ENCODE measurements at regions not wholly inside any gene's neighbourhood (a gene's known extent, or its start where the extent isn't known, plus 50 kb on each side); places are given as distances from the start of the nearest gene placed in this dataset.

DNA sequence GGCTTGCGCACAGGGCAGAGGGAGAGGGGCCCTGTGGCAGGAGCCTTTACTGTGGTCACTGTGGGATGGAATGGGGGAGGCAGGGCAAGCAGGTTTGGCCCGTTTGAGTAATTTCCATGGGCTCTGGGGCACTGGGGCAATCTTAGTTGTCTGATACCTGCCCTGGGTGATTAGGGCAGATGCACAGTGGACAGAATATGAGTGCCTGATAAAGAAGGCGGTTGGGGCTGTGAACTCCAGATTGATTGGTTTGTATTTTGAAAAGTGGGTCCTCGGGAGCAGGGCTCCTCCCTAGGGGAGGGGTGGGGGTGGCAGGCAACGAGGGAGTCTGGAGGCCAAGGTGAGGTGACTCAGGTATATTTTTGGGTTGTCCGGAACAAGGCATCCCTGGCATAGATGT lies 247.5 kb downstream of the NSG2 start:
- no peak for DNase-seq

DNA sequence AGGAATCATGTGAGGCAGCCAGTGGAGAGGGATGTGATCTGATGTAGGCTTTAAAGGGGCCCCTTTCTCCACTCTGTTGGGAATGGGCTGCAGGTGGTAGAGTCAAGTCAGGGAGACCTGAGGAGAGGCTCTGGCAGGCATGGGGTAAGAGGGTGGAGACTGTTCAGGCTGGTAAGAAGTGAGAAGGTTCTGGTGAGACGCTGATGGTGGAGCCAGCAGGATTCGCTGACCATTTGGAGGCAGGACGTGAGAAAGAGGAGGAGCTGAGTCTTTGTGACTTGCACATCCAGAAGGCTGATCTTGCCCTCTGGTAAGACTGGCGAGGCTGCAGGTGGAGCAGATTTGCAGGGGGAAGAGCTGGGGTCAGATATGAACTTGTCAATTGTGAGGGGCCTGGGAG lies 248.0 kb downstream of the NSG2 start:
- DNase-seq, result no peak

DNA sequence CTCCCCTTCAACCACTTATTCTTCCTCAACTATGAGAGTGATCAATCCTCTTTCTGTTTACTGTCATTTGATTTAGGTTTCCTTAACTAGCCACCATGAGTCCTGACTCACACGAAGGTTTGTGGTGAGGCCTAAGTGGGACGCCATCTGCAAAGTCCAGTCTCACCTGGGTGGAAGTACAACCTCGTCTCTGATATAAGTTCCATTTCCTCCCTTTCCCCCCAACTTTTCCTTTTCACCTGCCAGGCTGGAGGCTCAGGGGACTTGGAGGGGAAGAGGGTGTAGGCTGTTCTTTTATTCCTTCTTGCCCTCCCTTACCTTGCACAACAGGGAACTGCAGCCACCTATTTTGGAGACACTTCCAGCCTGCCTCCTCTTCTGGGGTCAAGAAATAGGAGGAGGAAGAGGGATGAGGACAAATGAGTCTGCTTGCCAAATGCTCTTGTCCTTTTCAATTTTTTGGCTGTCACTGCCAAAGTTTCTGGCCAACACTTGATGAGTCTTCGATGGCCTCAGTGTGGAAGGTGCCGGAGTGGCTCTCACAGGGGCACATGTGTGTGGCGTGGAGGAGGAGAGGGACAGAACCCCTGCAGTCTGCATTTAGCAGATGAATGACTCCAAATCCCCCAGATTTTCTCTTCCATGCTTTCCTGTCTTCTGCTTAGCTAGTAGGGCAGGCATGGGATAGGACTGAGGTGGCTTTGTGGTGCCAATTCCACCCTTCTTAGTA lies 249.6 kb downstream of the NSG2 start:
- no peak for DNase-seq

DNA sequence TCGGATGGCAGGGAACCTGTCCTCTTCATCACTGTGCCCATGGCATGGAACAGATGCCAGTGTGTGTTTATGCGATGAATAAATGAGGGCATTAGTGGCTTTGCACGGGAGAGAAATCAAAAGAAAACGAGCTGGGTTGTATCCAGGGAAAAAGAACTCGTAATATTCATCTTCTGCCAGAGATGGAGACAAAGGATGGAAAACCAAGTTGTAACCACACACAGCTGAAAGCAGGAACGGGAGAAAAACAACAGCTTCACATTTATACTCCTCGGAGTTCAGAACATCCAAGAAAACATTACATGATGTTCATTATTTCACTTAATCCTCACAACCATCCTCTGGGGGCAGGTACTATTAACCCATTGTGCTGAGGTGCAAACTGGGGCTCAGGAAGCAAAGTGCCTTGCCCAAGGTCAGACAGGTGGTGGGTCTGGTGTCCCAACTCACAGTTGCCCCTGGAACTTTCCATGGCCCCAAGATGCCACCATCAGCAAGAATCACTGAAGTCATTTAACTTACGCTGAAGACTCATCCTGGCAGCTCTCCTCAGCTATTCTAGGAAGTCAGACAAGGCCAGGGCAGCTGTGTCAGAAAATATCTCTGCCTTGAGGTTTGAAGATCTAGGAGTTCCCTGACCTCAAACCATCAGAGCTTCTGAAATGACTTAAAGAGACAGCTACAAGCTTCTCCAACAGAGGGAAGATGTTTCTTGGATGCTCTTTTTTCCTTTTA lies 250.4 kb downstream of the NSG2 start:
- no peak for DNase-seq

DNA sequence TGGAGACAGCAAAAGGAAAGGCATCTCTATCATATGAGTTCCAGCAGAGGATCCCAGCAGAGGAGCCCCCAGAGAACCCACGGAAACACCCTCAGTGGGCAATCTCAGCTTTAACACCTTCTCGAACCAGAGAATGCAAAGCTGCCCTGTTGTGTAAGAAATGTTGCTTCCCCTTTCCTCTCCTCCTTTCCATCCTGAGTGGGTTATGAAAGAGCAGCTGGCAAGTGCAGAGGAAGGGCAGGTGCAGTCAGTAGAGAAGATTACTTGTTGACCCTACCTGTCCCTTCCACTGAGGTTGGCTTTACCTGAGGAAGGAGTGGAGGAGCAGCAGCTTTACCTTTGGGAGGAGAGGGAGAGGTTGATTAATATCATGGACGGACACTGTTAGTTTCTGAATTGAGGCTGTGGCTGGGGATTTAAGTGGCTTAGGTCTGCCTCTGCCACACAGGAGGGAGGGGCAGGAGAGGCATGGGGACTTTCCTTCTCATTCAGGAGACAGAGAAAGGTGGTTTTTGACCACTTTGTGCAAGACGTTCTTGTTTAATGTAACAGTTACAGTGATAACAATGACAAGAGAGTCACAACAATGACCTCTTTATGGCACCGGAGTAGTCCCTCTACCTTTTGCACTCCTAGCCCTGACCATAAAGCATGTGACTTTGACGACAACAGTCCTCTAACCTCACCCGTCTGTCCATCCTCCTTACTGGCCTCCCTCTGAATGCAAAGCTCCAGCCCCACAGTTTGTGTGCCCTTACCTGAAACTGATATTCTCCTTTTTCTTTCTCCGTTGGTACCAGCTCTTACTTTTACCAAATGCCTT lies 254.8 kb downstream of the NSG2 start:
- DNase-seq, result no peak

DNA sequence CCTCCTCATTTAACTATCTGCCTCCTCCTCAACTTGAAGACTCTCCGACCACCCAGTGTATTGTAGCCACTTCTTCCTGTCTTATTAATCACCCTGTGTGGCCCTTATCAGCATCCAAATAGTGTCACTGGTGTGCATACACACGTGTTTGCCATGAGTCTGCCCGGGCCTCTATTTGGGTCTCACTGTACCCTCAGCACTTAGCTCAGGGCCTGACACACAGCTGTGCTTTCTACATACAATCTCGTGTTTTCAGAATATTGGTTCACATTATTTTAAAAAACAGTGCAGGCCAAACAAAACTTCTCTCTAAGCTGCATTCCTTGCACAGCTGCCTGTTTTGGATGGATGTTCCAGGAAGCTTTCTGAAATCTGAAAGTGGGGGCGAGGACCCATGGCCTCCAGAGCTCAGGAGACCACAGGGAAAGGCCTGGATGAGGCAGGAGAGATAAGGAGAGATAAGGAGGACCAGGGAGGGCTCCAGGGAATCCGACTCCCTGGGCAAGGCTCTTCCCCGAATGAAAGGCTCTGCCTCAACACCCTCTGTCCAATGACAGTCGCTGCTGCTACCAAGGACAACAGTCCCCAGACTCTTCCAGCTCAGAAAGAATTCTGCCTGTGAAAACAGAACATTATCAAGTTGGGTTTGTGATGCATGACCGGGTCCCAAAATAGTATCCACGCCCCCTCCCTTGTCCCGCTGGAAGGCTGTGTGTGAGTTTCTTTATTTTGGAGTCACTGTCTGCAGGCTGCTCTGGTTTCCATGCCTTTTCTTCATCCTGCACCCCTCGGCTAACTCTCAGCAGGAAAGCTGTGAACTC lies 255.6 kb downstream of the NSG2 start:
- no peak for DNase-seq

DNA sequence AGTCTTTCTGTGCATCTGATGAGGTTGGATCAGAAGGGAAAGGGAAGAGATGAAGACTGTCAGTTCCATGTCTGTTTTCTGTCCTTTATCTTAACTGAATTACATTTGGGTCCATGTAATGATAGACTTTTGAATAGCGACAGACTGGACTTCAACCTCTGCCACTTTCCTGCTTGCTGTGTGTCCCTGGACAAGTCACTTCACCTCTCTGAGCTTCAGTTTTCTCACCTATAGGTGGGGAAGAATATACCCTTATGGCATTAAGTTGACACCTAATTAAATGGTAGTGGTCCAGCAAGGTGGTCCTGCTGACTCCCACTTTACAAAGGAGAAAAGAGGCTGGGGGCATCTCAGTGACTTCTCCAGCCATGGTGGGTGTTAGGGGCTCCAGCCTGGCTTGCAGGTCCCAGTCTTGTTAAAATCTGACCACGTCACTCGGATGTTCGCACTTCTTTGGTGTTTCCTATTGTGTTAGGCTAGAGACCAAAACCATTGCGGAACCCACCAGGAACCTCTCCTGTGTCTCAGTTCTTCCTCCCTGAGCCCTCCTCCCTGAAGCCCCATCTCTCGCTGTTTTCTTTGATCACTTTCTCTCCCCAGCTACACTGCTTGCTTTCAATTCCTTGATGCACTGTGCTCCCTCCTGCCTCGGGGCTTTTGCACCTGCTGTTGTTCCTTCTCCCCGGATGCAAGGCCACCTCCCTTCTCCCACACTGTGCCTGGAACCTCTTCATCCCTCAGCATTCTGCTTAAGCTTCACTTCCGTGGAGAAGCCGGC lies 256.5 kb downstream of the NSG2 start:
- no peak for DNase-seq

DNA sequence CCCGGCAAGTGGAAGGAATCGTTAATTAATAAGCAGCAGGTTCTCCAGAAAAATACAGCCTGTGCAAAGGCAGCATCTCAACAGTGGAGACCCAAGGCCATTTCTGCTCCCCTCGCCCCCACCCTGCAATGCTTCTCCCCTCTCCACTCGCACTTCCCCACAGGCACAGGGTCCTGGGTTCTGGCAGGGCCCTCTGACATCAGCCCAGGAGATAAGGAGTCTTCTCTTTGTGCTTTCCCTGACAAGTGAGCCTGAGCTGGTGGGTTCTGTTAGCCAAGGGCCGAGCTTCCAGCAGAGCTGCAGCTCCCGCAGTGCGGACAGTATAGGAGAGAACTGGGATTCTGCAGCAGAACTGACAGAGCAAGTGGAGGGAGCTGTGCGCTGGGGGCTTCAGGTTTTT lies 257.5 kb downstream of the NSG2 start:
- DNase-seq, result no peak

DNA sequence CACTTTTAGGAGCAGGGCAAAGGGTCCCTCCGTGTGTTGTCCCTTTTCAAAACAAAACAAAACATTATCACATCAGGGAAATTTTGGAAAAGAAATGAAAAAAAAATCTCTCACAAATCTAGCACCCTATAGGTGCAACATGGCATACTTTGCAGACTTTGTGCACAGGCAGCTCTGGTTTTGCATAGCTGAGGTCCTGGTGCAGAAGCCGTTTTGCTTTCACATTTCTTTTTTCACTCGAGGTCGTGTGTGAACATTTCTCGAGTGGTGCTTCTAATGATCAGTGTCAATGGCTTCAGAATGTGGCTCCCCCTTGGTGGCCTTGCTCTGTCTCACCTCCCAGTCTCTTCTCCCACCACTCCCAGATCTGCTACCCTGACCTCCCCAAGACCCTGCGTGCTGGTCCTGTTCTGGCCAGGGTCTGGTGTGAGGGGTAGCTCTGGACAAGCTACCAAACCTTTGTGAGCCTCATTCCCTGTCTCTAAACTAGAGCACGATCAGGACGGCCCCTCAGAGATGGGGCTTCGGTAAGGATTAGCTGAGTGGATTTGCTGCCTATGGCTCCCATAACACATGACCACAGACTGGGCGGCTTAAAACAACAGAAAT lies 258.0 kb downstream of the NSG2 start:
- DNase-seq, result no peak

DNA sequence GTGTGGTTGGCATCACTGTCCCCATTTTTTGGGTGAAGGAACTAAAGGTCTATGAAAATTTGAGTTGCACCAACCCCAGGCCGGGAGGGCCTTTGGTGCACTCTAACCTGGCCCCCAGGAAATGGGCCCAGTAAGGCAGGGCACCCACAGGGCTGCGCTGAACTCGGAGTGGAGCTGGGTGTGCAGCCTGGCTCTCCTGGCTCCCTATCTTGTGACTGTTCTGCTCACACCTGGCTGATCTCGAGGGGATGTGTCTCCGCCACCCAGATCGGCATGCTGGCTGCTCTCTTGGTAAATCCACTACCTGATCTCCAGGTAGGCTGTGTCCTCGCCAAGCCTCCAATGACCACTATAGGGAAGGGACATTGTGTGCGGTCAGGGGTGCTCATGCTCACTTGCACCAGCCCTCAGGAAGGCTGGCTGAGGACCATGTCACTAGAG lies 259.8 kb downstream of the NSG2 start:
- DNase-seq, result no peak

DNA sequence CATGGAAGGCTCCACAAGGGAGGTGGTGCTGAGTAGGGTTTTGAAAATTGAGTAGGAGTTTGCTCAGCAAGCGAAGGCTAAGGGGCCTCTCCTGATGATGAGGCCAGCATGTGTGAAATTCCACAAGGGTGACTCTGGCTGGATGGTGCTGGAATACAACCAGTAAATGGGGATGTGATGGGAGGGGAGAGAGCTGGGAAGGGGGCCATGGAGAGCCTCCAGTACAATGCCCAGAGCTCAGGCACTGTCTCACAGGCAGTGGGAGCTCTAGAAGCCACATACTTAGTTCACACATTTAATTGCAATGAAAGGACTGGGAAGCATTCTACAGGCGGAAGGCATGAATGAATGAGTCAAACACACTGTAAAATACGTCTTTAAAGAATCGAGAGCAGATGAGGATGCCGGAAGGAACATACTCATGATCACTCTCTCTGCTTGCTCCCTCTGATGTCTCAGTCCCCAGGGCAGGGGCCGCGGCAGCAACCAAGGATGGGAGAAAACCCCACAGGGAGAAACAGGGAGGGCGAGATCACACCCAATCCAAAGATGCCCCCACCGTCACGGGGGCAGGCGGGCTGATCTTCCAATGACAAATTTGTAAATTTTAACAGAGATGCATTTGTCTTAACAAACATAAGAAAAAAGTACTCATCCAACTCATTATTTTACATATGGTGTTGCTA lies 261.0 kb downstream of the NSG2 start:
- DNase-seq, result no peak

DNA sequence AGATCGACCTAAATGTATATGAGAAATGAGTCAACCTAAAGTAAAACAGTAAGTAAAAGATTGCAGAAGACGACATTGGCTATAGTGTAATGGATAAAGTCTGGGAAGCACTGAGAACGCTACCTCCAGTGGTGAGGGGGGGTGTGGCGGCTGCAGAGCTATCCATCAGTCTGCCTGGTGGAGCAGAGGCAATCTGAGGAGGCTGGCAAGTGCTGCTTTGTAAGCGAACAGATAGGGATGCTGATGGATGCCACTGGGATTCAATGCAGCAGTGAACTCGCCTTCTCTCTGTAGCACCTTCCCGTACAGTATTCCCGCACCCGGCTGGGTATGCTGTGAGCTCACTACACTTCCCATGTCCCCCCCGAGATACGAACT lies 261.5 kb downstream of the NSG2 start:
- no peak for DNase-seq

DNA sequence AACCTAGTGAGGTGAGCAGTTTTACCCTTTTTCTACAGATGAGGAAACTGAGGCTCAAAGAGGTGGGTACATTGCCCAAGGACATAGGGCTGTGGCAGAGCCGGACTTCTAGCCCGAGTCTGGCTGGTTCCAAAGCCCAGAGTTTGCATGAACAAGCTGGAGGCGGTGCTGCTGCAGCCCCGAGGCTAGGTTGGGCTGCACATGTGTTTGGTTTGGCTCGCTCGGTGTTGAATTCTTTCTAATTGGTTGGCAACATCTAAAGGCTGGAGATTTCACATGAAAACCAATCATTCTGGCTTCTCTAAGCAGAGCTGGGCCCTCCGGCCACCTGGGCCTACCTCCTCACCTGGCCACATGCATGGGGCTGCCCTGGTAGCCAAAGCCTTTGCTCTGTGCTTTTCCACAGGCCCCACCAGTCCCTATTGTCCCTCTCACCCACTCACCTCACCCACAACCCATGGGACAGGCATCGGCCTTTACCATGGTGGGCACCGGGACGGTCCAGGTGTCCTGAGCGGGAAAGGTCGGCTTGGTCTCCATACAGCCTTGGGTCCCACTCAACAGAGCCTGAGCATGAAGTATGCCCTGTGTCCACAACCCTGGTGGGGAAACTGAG lies 262.3 kb downstream of the NSG2 start:
- DNase-seq, result no peak

DNA sequence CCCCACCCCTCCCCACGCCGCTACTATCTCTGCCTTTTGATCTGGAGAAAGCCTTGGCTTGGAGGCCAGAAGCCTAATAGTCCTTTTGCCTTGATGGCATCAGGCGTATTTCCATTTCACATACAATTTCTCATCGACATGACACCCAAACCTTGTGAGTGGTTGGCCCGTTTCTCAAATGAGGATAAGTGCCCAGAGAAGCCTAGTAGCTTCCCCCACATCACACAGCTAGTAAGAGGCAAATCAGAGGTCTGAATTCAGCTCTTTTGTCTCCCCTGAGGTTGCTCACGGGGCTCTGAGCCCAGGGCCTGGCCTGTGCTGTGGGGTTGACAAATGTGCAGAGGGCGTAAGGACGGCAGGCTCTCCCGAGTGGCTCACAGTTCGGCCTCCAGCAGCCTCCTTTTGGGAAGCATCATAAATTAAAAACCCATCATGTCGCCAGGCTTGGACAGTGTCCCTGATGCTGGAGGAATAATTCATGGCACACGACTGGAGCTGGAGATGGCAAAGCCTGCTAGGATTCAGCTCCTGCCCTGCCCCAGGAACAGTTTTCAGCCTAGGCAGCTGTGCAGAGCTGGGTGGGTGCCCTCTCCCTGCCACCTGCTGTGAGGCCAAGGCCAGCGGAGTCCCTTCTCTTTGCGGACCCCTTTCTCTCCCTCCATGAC lies 263.8 kb downstream of the NSG2 start:
- no peak for DNase-seq

DNA sequence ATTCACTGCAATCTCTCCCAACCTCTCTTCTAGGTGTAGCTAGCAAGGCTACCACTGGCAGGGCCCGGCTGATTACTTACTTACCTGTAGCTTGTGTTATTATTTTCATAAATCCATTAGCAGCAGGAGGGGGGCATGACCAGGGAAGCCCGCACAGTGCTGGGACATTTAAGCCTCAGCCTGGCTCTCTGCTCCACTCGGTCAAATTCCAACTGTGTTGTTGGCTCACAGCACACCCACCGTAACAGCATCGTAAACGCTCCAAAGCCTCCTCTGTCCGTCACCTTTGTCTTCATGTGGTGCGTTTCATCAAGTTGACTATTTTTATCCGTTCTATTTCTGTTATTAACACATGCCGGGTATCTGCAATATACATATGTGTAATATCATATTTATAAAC lies 264.7 kb downstream of the NSG2 start:
- DNase-seq, result no peak

DNA sequence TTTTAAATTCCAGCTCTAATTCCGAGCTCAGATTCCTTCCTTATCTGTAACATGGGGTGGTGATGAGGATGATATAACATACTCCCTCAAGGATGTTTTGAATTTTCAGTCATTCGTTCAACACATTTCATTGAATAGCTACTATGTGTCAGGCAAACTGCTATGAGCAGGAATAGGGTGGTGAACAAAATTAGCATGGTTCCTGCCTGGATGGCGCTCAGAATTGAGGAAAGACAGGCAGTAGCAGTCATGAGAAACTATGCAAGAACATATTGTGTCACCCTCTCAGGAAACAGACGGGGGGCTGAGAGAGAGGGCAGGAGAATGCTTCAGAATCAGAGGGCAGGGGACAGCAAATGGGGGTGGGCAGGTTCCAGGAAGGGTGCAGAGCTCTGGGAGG lies 265.2 kb downstream of the NSG2 start:
- no peak for DNase-seq

DNA sequence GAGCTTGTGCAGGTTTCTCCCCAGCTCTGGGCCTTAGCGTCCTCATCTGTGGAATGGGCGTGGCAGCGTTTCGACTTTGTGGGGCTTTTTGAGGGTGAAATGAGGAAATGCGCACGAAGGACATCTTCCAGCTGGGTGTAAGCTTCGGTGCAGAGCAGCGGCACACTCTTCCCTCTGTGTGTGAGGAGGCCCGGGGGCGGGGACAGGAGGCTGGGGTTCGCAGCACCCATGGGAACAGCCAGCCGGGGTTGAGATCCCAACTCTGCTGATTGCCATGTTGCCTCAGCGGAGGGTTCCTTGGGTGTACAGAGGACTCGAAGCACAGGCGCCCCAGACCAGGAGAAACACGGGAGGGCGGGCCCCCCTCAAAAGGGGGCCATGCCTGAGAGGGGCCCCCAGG lies 265.6 kb downstream of the NSG2 start:
- DNase-seq, result no peak

DNA sequence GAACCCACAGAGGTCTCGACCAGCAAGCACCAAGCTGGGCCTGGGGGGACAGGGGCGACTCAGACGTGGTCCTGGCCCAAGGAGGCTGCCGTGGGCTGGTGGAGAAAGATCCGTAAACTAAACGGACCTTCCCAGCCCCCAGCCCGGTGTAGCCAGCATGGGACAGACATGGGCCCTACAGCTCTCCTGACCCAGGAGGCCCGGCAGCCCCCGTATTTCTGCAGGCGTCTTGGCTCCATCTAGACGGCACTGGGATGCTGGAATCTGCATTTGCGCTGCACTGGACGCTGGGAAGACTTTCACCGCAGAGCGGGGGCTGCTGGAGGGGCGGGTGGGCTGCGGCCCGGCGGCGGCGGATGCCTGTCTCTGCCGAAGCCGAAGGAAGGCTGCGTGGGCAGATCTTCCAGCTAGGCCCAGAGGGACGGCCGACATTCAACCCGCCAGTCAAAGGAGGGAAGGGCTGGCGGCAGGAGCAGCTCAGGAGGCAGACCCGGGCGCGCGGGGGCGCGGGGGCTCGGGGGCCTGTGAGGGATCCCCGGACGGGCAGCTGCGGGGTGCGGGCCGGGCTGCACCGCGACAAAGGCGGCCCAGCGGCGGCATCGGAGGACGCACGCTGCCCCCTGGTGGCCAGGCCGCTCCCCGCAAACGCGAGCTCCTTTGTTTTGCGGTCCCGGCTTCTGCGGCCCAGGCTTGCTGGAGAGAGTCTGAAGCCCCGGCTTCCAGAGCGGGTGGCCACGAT lies 266.2 kb downstream of the NSG2 start:
- peak; percentile 41 for DNase-seq

DNA sequence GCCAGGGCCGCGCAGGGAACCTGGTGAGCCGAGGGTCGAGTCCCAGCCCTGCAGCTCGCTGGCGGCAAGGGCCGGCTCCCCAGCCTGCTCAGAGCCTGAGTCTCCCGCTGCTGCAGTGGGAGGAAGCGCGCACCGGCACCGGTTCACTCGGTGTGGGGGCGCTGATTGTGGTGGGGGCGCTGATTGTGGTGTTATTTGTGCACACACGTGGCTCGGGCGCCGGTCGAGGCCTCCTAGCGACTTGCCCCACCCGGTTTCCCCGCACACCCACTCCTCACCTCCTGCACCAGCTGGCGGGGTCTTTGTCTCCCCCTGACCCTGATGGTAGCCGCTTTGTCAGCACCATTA lies 266.7 kb downstream of the NSG2 start:
- DNase-seq, result no peak

Measured in CD4-positive, alpha-beta T cell treated with Interleukin-21 for 1 hour (primary cell).